GM12892 (cell line): ENCODE measurements at regions not wholly inside any gene's neighbourhood (a gene's known extent, or its start where the extent isn't known, plus 50 kb on each side); places are given as distances from the start of the nearest gene placed in this dataset.

Source experiments
- POLR2A ChIP-seq: IDR thresholded peaks from 2 replicates; pipeline ENCODE4 v1.6.1; 2011; ENCODE audit warnings: low read depth, low read length, control low read depth
- TAF1 ChIP-seq: IDR thresholded peaks from 2 replicates; pipeline ENCODE4 v1.6.1; 2011; ENCODE audit warnings: low read depth, mild to moderate bottlenecking, control low read depth, low read length, borderline replicate concordance

DNA sequence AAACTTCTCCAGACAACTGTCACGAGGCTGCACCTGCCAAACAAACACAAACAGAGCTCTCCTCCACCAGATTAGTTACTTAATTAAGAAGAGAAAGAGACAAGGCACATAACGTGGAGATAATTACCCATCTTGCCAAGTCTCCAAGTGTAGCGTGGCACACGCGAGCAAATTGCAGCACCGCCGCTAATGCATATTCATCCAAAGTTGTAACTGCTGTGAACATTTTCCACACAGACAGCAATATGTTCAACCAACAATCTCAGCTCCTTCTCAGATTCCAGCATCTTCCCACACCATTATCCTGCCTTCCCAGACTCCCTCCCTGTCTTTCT lies 309.6 kb upstream of the TLE3 start:
- TF ChIP-seq POLR2A (no peak), TAF1 (no peak)
